K562 (cell line): ENCODE measurements at regions not wholly inside any gene's neighbourhood (a gene's known extent, or its start where the extent isn't known, plus 50 kb on each side); places are given as distances from the start of the nearest gene placed in this dataset.

Experiments
- BMI1 ChIP-seq: fragments of 150-350 bp; IDR thresholded peaks from 2 replicates; pipeline ENCODE4 v1.6.1; 2014; ENCODE audit warnings: low read length
- CHD1 ChIP-seq: fragments of 200-600 bp; sonication (generic); IDR thresholded peaks from one replicate; pipeline ENCODE4 v1.6.1; 2012; ENCODE audit warnings: mild to moderate bottlenecking, moderate library complexity, low read length, inconsistent platforms
- EZH2 ChIP-seq: IDR thresholded peaks from 2 replicates; pipeline ENCODE4 v1.6.1; 2012; ENCODE audit warnings: low read depth, mild to moderate bottlenecking, inconsistent platforms, low read length, borderline replicate concordance
- FOXK2 ChIP-seq, 2 experiments: fragments of 450-650 bp; IDR thresholded peaks in 1 of 2; conservative IDR thresholded peaks in 1 of 2; 2 replicates each; pipeline ENCODE4 v1.6.1; 2016; ENCODE audit warnings: low read depth in 2 of 2, mild to moderate bottlenecking in 1 of 2
- OTX1 ChIP-seq: fragments of 450-650 bp; formaldehyde crosslinking; IDR thresholded peaks from 2 replicates; pipeline ENCODE4 v1.4.0; 2022; ENCODE audit warnings: mild to moderate bottlenecking
- POLR2AphosphoS5 ChIP-seq: IDR thresholded peaks from 2 replicates; pipeline ENCODE4 v1.6.1; 2011; ENCODE audit warnings: mild to moderate bottlenecking, low read depth, low read length, moderate library complexity; ENCODE audit not compliant: control insufficient read depth, insufficient read depth
- SPI1 ChIP-seq: IDR thresholded peaks from 2 replicates; pipeline ENCODE4 v1.6.1; 2011; ENCODE audit warnings: low read depth, low read length, control low read depth, borderline replicate concordance
- TAL1 ChIP-seq: fragments of 450-650 bp; IDR thresholded peaks from 2 replicates; pipeline ENCODE4 v1.6.1; 2016; ENCODE audit warnings: mild to moderate bottlenecking
- TGIF2 ChIP-seq: sonication (generic); formaldehyde crosslinking; IDR thresholded peaks from 2 replicates; pipeline ENCODE4 v1.8.1; 2022; ENCODE audit warnings: mild to moderate bottlenecking, missing genetic modification reagents, moderate library complexity
- ZNF224 ChIP-seq: sonication (generic); formaldehyde crosslinking; IDR thresholded peaks from 2 replicates; pipeline ENCODE4 v1.8.0; 2022; ENCODE audit warnings: mild to moderate bottlenecking, missing genetic modification reagents
- ZNF444 ChIP-seq: fragments of 250-450 bp; sonication (Bioruptor Pico); IDR thresholded peaks from 2 replicates; pipeline ENCODE4 v1.4.0; 2020; ENCODE audit warnings: mild to moderate bottlenecking, moderate library complexity
- ZNF609 ChIP-seq: sonication (generic); formaldehyde crosslinking; IDR thresholded peaks from 2 replicates; pipeline ENCODE4 v1.8.1; 2023; ENCODE audit warnings: missing genetic modification reagents, mild to moderate bottlenecking, borderline replicate concordance
- TF ChIP-seq, protein P1 (sequence below), 3 experiments: IDR thresholded peaks in 2 of 3; conservative IDR thresholded peaks in 1 of 3; 2 replicates each; pipeline ENCODE4 v1.5.1; 2011 to 2012; ENCODE audit warnings: low read length in 3 of 3, mild to moderate bottlenecking in 3 of 3, control low read depth in 2 of 3, improper control_type of control experiment in 1 of 3, inconsistent platforms in 1 of 3, low read depth in 1 of 3, mixed read lengths in 1 of 3, moderate library complexity in 1 of 3; ENCODE audit not compliant: insufficient read depth in 2 of 3

GRCh38 chr1:90508376-90509167, 208.5 kb downstream of the BARHL2 start:
- TF ChIP-seq BMI1 (no peak), SPI1 (no peak), ZNF609 (no peak), TAL1 (no peak), ZNF224 (CRISPR knock-in tag) (no peak), TGIF2 (CRISPR knock-in tag) (no peak), CHD1 (no peak), ZNF444 (CRISPR knock-in tag) (no peak), POLR2AphosphoS5 (no peak), FOXK2 (conservative IDR thresholded peaks at IDR 0.05 in 1 of 2, IDR thresholded peaks at IDR 0.05 in 1 of 2; ENCODE audit: low read depth in 2 of 2) (no peak), OTX1 (no peak), EZH2 (no peak)
- TF ChIP-seq, protein P1, sequence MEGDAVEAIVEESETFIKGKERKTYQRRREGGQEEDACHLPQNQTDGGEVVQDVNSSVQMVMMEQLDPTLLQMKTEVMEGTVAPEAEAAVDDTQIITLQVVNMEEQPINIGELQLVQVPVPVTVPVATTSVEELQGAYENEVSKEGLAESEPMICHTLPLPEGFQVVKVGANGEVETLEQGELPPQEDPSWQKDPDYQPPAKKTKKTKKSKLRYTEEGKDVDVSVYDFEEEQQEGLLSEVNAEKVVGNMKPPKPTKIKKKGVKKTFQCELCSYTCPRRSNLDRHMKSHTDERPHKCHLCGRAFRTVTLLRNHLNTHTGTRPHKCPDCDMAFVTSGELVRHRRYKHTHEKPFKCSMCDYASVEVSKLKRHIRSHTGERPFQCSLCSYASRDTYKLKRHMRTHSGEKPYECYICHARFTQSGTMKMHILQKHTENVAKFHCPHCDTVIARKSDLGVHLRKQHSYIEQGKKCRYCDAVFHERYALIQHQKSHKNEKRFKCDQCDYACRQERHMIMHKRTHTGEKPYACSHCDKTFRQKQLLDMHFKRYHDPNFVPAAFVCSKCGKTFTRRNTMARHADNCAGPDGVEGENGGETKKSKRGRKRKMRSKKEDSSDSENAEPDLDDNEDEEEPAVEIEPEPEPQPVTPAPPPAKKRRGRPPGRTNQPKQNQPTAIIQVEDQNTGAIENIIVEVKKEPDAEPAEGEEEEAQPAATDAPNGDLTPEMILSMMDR (IDR thresholded peaks at IDR 0.05 in 2 of 3, conservative IDR thresholded peaks at IDR 0.05 in 1 of 3; ENCODE audit: insufficient read depth in 2 of 3, low read depth in 1 of 3, low read length in 3 of 3) = no peak
